NT2/D1 (cell line): ENCODE measurements at regions not wholly inside any gene's neighbourhood (a gene's known extent, or its start where the extent isn't known, plus 50 kb on each side); places are given as distances from the start of the nearest gene placed in this dataset.
"Not testable (repeated sequence)": the region's sequence is repeated elsewhere in the genome, so short reads cannot be mapped to it uniquely, and the experiment has no call there.

Experiments used
- SUZ12 ChIP-seq: IDR thresholded peaks from 2 replicates; pipeline ENCODE4 v1.6.1; 2011; ENCODE audit not compliant: insufficient read length, insufficient read depth; ENCODE audit errors: extremely low read depth
- YY1 ChIP-seq: IDR thresholded peaks from 2 replicates; pipeline ENCODE4 v1.6.1; 2011; ENCODE audit not compliant: insufficient read length, insufficient read depth
- ZNF274 ChIP-seq: IDR thresholded peaks from 2 replicates; pipeline ENCODE4 v1.6.1; 2011; ENCODE audit warnings: mild to moderate bottlenecking, low read depth, low read length

DNA sequence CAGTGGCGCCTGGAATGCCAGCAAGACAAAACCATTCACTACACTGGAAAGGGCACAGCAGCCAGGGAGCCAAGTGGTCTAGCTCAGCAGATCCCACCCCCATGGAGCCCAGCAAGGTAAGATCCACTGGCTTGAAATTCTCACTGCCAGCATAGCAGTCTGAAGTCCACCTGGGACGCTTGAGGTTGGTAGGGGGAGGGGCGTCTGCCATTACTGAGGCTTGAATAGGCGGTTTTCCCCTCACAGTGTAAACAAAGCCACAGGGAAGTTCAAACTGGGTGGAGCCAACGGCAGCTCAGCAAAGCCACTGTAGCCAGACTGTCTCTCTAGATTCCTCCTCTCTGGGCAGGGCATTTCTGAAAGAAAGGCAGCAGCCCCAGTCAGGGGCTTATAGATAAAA, 133.0 kb upstream of the DDX53 start:
- not testable (repeated sequence) for TF ChIP-seq SUZ12, ZNF274, YY1
